HL-60 (cell line): ENCODE measurements at regions not wholly inside any gene's neighbourhood (a gene's known extent, or its start where the extent isn't known, plus 50 kb on each side); places are given as distances from the start of the nearest gene placed in this dataset.
A peak's percentile ranks its signal among the peaks of the same experiment; 100 is the strongest.

Source experiments
- DNase-seq, 2 experiments: peaks; one replicate each; pipeline ENCODE4 v3.0.0-alpha.2; 2010 to 2020; ENCODE audit warnings: low read depth in 1 of 2, low spot score in 1 of 2
- H3K27ac ChIP-seq: fragments of 250-450 bp; sonication (Bioruptor Pico); replicated peaks from 2 replicates; pipeline ENCODE4 v1.5.1; 2020; ENCODE audit warnings: mild to moderate bottlenecking, moderate library complexity
- H3K27me3 ChIP-seq: fragments of 250-450 bp; sonication (Bioruptor Pico); 2 replicates; pipeline ENCODE4 v1.5.1; 2021; ENCODE audit warnings: mild to moderate bottlenecking, moderate library complexity; ENCODE audit not compliant: insufficient read depth, poor library complexity, severe bottlenecking
- H3K4me3 ChIP-seq: replicated peaks from 2 replicates; pipeline ENCODE4 v1.5.1; 2011; ENCODE audit warnings: mild to moderate bottlenecking, control low read depth, low read length; ENCODE audit not compliant: insufficient read depth
- GABPA ChIP-seq: IDR thresholded peaks from 2 replicates; pipeline ENCODE4 v1.6.1; 2012; ENCODE audit warnings: low read depth
- POLR2AphosphoS5 ChIP-seq: IDR thresholded peaks from 2 replicates; pipeline ENCODE4 v1.6.1; 2012; ENCODE audit warnings: low read depth
- REST ChIP-seq: IDR thresholded peaks from 2 replicates; pipeline ENCODE4 v1.6.1; 2012; ENCODE audit warnings: low read depth; ENCODE audit not compliant: insufficient replicate concordance
- SPI1 ChIP-seq: IDR thresholded peaks from 2 replicates; pipeline ENCODE4 v1.6.1; 2012; ENCODE audit warnings: low read depth, mild to moderate bottlenecking, borderline replicate concordance
- TF ChIP-seq, protein P1 (sequence below): IDR thresholded peaks from one replicate; pipeline ENCODE4 v1.5.1; 2011; ENCODE audit warnings: low read length, control low read depth, inconsistent platforms; ENCODE audit not compliant: insufficient read depth

DNA sequence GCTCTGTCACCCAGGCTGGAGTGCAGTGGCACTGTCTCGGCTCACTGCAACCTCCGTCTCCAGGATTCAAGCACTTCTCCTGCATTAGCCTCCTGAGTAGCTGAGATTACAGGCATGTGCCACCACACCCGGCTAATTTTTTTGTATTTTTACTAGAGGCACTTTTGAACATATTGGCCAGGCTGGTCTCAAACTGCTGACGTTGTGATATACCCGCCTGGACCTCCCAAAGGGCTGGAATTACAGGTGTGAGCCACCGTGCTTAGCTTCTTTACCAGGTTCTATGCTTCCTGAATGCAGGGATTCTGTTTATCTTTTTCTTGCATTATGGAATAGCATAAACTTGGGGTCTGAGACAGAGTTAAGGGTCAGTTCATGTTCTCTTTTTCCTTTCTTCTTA is 317.9 kb upstream of the RBFOX1 start:
- DNase-seq, result no peak
- TF ChIP-seq SPI1, result no peak
- TF ChIP-seq, protein P1, sequence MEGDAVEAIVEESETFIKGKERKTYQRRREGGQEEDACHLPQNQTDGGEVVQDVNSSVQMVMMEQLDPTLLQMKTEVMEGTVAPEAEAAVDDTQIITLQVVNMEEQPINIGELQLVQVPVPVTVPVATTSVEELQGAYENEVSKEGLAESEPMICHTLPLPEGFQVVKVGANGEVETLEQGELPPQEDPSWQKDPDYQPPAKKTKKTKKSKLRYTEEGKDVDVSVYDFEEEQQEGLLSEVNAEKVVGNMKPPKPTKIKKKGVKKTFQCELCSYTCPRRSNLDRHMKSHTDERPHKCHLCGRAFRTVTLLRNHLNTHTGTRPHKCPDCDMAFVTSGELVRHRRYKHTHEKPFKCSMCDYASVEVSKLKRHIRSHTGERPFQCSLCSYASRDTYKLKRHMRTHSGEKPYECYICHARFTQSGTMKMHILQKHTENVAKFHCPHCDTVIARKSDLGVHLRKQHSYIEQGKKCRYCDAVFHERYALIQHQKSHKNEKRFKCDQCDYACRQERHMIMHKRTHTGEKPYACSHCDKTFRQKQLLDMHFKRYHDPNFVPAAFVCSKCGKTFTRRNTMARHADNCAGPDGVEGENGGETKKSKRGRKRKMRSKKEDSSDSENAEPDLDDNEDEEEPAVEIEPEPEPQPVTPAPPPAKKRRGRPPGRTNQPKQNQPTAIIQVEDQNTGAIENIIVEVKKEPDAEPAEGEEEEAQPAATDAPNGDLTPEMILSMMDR, result no peak
- no peak for TF ChIP-seq REST
- no peak for TF ChIP-seq GABPA
- no peak for TF ChIP-seq POLR2AphosphoS5
- no peak overlapping the region for H3K4me3 ChIP-seq
- H3K27me3 ChIP-seq, result no peaks in the 10 kb centered on the region
- H3K27ac ChIP-seq, result no peak overlapping the region

DNA sequence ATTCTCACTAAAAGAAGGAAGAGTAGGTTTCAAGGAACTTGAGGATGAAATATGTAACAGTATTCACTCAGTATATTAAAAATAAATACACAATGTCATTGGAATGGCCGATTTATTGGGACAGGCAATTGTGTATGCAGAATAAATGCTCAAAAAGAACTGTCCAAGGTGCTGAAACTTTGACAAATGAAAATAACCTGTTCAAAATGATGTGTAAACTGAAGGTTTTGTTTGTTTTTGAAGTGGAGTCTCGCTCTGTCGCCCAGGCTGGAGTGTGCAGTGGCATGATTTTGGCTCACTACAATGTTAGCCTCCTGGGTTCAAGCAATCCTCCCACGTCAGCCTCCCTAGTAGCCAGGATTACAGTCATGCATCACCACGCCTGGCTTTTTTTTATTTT is 318.7 kb upstream of the RBFOX1 start:
- TF ChIP-seq REST (peak; percentile 93), SPI1 (no peak)
- Histone ChIP-seq H3K27ac (no peak overlapping the region), H3K4me3 (no peak overlapping the region), H3K27me3 (no peaks in the 10 kb centered on the region)
- DNase-seq, result no peak

GRCh38 chr16:7004266-7004665 is 328.4 kb upstream of the RBFOX1 start:
- TF ChIP-seq SPI1, result no peak
- Histone ChIP-seq H3K4me3 (no peak overlapping the region), H3K27me3 (no peaks in the 10 kb centered on the region), H3K27ac (no peak overlapping the region)
- no peak for DNase-seq

GRCh38 chr16:6993544-6993943 is 339.1 kb upstream of the RBFOX1 start:
- DNase-seq, result no peak
- H3K27ac ChIP-seq, result no peak overlapping the region
- H3K27me3 ChIP-seq, result no peaks in the 10 kb centered on the region
- no peak overlapping the region for H3K4me3 ChIP-seq
- TF ChIP-seq REST (no peak), GABPA (no peak), POLR2AphosphoS5 (no peak), SPI1 (no peak)
- TF ChIP-seq, protein P1, result no peak
